ENCODE measurements at regions not wholly inside any gene's neighbourhood (a gene's known extent, or its start where the extent isn't known, plus 50 kb on each side); places are given as distances from the start of the nearest gene placed in this dataset.

DNA sequence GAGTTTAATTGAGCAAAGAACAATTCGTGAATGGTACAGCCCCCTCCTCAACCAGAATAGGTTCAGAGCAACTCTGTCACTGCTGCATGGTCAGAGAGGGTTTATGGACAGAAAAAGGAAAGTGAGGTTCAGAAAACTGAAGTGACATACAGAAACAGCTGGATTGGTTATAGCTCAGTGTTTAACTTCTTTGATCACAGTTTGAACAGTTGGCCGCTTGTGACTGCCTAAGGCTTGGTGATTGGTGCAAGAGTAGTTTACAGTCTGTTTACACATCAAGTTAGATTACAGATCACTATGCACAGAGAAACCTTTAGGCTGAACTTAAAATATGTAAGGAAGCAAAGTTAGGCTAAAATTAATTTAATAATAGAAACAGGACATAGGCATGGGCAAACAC, 459.2 kb downstream of the KCNJ3 start:
- Histone ChIP-seq H3K4me2 (no peak overlapping the region), H2AFZ (no peak overlapping the region), H3K4me3 (no peak overlapping the region), H3K9me2 (ENCODE audit: insufficient read depth) (no peaks in the 10 kb centered on the region), H3K79me2 (replicated peaks; ENCODE audit: insufficient read depth) (no peaks in the 10 kb centered on the region), H3K36me3 (ENCODE audit: insufficient read depth) (no peaks in the 10 kb centered on the region), H3K27me3 (ENCODE audit: insufficient read depth) (no peaks in the 10 kb centered on the region), H3K4me1 (ENCODE audit: insufficient read depth) (no peaks in the 10 kb centered on the region), H3K27ac (ENCODE audit: low read depth) (no peak overlapping the region), H4K20me1 (replicated peaks; ENCODE audit: insufficient read depth) (no peaks in the 10 kb centered on the region), H3F3A (replicated peaks; ENCODE audit: low read depth) (no peaks in the 10 kb centered on the region)
- TF ChIP-seq STAT1 (IDR thresholded peaks at IDR 0.05; ENCODE audit: unreplicated experiment) (no peak), EZH2 (IDR thresholded peaks at IDR 0.05; ENCODE audit: low read depth, unreplicated experiment) (no peak), EZH2phosphoT487 (IDR thresholded peaks at IDR 0.05; ENCODE audit: unreplicated experiment) (no peak), JUNB (IDR thresholded peaks at IDR 0.05; ENCODE audit: unreplicated experiment) (no peak), POLR2AphosphoS5 (IDR thresholded peaks at IDR 0.05; ENCODE audit: low read depth) (no peak), ZNF331 (CRISPR knock-in tag; IDR thresholded peaks at IDR 0.05; ENCODE audit: low read depth) (no peak), ZNF114 (CRISPR knock-in tag; IDR thresholded peaks at IDR 0.05) (no peak), CREB1 (CRISPR knock-in tag; IDR thresholded peaks at IDR 0.05; ENCODE audit: low read depth) (no peak), NANOG (IDR thresholded peaks at IDR 0.05; ENCODE audit: borderline replicate concordance) (no peak)
- TF ChIP-seq, protein P1, sequence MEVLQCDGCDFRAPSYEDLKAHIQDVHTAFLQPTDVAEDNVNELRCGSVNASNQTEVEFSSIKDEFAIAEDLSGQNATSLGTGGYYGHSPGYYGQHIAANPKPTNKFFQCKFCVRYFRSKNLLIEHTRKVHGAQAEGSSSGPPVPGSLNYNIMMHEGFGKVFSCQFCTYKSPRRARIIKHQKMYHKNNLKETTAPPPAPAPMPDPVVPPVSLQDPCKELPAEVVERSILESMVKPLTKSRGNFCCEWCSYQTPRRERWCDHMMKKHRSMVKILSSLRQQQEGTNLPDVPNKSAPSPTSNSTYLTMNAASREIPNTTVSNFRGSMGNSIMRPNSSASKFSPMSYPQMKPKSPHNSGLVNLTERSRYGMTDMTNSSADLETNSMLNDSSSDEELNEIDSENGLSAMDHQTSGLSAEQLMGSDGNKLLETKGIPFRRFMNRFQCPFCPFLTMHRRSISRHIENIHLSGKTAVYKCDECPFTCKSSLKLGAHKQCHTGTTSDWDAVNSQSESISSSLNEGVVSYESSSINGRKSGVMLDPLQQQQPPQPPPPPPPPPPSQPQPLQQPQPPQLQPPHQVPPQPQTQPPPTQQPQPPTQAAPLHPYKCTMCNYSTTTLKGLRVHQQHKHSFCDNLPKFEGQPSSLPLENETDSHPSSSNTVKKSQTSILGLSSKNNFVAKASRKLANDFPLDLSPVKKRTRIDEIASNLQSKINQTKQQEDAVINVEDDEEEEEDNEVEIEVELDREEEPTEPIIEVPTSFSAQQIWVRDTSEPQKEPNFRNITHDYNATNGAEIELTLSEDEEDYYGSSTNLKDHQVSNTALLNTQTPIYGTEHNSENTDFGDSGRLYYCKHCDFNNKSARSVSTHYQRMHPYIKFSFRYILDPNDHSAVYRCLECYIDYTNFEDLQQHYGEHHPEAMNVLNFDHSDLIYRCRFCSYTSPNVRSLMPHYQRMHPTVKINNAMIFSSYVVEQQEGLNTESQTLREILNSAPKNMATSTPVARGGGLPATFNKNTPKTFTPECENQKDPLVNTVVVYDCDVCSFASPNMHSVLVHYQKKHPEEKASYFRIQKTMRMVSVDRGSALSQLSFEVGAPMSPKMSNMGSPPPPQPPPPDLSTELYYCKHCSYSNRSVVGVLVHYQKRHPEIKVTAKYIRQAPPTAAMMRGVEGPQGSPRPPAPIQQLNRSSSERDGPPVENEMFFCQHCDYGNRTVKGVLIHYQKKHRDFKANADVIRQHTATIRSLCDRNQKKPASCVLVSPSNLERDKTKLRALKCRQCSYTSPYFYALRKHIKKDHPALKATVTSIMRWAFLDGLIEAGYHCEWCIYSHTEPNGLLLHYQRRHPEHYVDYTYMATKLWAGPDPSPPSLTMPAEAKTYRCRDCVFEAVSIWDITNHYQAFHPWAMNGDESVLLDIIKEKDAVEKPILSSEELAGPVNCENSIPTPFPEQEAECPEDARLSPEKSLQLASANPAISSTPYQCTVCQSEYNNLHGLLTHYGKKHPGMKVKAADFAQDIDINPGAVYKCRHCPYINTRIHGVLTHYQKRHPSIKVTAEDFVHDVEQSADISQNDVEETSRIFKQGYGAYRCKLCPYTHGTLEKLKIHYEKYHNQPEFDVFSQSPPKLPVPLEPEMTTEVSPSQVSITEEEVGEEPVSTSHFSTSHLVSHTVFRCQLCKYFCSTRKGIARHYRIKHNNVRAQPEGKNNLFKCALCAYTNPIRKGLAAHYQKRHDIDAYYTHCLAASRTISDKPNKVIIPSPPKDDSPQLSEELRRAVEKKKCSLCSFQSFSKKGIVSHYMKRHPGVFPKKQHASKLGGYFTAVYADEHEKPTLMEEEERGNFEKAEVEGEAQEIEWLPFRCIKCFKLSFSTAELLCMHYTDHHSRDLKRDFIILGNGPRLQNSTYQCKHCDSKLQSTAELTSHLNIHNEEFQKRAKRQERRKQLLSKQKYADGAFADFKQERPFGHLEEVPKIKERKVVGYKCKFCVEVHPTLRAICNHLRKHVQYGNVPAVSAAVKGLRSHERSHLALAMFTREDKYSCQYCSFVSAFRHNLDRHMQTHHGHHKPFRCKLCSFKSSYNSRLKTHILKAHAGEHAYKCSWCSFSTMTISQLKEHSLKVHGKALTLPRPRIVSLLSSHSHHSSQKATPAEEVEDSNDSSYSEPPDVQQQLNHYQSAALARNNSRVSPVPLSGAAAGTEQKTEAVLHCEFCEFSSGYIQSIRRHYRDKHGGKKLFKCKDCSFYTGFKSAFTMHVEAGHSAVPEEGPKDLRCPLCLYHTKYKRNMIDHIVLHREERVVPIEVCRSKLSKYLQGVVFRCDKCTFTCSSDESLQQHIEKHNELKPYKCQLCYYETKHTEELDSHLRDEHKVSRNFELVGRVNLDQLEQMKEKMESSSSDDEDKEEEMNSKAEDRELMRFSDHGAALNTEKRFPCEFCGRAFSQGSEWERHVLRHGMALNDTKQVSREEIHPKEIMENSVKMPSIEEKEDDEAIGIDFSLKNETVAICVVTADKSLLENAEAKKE (CRISPR knock-in tag; IDR thresholded peaks at IDR 0.05) = no peak
- TF ChIP-seq, protein P2, sequence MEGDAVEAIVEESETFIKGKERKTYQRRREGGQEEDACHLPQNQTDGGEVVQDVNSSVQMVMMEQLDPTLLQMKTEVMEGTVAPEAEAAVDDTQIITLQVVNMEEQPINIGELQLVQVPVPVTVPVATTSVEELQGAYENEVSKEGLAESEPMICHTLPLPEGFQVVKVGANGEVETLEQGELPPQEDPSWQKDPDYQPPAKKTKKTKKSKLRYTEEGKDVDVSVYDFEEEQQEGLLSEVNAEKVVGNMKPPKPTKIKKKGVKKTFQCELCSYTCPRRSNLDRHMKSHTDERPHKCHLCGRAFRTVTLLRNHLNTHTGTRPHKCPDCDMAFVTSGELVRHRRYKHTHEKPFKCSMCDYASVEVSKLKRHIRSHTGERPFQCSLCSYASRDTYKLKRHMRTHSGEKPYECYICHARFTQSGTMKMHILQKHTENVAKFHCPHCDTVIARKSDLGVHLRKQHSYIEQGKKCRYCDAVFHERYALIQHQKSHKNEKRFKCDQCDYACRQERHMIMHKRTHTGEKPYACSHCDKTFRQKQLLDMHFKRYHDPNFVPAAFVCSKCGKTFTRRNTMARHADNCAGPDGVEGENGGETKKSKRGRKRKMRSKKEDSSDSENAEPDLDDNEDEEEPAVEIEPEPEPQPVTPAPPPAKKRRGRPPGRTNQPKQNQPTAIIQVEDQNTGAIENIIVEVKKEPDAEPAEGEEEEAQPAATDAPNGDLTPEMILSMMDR (conservative IDR thresholded peaks at IDR 0.05; ENCODE audit: low read depth in 2 of 2) = no peak
- TF ChIP-seq, protein P3, sequence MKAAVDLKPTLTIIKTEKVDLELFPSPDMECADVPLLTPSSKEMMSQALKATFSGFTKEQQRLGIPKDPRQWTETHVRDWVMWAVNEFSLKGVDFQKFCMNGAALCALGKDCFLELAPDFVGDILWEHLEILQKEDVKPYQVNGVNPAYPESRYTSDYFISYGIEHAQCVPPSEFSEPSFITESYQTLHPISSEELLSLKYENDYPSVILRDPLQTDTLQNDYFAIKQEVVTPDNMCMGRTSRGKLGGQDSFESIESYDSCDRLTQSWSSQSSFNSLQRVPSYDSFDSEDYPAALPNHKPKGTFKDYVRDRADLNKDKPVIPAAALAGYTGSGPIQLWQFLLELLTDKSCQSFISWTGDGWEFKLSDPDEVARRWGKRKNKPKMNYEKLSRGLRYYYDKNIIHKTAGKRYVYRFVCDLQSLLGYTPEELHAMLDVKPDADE (IDR thresholded peaks at IDR 0.05) = no peak
- TF ChIP-seq, protein P4, sequence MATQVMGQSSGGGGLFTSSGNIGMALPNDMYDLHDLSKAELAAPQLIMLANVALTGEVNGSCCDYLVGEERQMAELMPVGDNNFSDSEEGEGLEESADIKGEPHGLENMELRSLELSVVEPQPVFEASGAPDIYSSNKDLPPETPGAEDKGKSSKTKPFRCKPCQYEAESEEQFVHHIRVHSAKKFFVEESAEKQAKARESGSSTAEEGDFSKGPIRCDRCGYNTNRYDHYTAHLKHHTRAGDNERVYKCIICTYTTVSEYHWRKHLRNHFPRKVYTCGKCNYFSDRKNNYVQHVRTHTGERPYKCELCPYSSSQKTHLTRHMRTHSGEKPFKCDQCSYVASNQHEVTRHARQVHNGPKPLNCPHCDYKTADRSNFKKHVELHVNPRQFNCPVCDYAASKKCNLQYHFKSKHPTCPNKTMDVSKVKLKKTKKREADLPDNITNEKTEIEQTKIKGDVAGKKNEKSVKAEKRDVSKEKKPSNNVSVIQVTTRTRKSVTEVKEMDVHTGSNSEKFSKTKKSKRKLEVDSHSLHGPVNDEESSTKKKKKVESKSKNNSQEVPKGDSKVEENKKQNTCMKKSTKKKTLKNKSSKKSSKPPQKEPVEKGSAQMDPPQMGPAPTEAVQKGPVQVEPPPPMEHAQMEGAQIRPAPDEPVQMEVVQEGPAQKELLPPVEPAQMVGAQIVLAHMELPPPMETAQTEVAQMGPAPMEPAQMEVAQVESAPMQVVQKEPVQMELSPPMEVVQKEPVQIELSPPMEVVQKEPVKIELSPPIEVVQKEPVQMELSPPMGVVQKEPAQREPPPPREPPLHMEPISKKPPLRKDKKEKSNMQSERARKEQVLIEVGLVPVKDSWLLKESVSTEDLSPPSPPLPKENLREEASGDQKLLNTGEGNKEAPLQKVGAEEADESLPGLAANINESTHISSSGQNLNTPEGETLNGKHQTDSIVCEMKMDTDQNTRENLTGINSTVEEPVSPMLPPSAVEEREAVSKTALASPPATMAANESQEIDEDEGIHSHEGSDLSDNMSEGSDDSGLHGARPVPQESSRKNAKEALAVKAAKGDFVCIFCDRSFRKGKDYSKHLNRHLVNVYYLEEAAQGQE (IDR thresholded peaks at IDR 0.05; ENCODE audit: unreplicated experiment) = no peak
- no peaks in the 10 kb centered on the region for H3K27me3 Mint-ChIP-seq (ENCODE audit: insufficient read depth, low read depth, poor library complexity)
- H3K27ac Mint-ChIP-seq = no peak overlapping the region
- DNase-seq (ENCODE audit: low spot score) (no peak), ATAC-seq (no peak)
- H3K4me1 Mint-ChIP-seq = peaks cover 5% of the 10 kb centered on the region; the same call in 2 of the 3 replicates
- H3K9me3 Mint-ChIP-seq = no peaks in the 10 kb centered on the region
- H3K4me3 Mint-ChIP-seq = no peak overlapping the region
- H3K36me3 Mint-ChIP-seq (ENCODE audit: low read depth) = no peaks in the 10 kb centered on the region

Measured in GM23338 (cell line).